Keratinocyte (primary cell): ENCODE measurements at regions not wholly inside any gene's neighbourhood (a gene's known extent, or its start where the extent isn't known, plus 50 kb on each side); places are given as distances from the start of the nearest gene placed in this dataset.

Experiments used
- CTCF ChIP-seq, 3 experiments: IDR thresholded peaks in 1 of 3; conservative IDR thresholded peaks in 1 of 3; optimal IDR thresholded peaks in 1 of 3; 2 replicates in 2 of 3; 3 replicates in 1 of 3; pipeline versions ENCODE3 to v1.5.1; 2011; ENCODE audit warnings: low read length in 3 of 3, mild to moderate bottlenecking in 3 of 3, moderate library complexity in 2 of 3, control low read depth in 1 of 3, inconsistent platforms in 1 of 3; ENCODE audit not compliant: insufficient read depth in 2 of 3; ENCODE audit errors: extremely low read depth in 1 of 3
- EZH2 ChIP-seq: IDR thresholded peaks from one replicate; pipeline ENCODE4 v1.6.1; 2012; ENCODE audit warnings: inconsistent platforms, mild to moderate bottlenecking, low read length, moderate library complexity

- TF ChIP-seq CTCF (optimal IDR thresholded peaks at IDR 0.05 in 1 of 3, IDR thresholded peaks at IDR 0.05 in 1 of 3, conservative IDR thresholded peaks at IDR 0.05 in 1 of 3; ENCODE audit: extremely low read depth in 1 of 3, insufficient read depth in 2 of 3, low read length in 3 of 3) (no peak), EZH2 (no peak)
These were observed 431.2 kb upstream of the SLC10A2 start for GRCh38 chr13:103497404-103497803.
